ENCODE measurements at regions not wholly inside any gene's neighbourhood (a gene's known extent, or its start where the extent isn't known, plus 50 kb on each side); places are given as distances from the start of the nearest gene placed in this dataset.

DNA sequence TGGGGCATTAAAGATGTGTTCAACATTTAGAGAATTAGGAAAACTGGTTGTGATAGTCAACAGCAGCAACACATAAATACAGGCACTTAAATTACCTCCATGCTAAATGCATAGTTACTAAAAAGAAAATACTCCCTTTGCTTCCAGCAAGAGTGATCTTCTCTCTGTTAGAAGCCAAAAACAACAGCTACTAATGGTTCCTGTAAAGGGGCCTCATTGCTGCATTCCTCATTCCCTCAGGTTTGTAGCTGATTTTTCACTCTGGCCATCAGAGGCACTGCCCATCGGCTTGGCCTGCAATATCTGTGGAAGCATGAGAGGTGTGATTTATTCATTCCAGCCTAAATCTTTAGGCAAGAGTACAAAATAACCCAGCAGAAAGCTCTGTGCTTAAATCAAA is 466.0 kb upstream of the ADAMTS16 start (continued):
- TF ChIP-seq, protein P1, sequence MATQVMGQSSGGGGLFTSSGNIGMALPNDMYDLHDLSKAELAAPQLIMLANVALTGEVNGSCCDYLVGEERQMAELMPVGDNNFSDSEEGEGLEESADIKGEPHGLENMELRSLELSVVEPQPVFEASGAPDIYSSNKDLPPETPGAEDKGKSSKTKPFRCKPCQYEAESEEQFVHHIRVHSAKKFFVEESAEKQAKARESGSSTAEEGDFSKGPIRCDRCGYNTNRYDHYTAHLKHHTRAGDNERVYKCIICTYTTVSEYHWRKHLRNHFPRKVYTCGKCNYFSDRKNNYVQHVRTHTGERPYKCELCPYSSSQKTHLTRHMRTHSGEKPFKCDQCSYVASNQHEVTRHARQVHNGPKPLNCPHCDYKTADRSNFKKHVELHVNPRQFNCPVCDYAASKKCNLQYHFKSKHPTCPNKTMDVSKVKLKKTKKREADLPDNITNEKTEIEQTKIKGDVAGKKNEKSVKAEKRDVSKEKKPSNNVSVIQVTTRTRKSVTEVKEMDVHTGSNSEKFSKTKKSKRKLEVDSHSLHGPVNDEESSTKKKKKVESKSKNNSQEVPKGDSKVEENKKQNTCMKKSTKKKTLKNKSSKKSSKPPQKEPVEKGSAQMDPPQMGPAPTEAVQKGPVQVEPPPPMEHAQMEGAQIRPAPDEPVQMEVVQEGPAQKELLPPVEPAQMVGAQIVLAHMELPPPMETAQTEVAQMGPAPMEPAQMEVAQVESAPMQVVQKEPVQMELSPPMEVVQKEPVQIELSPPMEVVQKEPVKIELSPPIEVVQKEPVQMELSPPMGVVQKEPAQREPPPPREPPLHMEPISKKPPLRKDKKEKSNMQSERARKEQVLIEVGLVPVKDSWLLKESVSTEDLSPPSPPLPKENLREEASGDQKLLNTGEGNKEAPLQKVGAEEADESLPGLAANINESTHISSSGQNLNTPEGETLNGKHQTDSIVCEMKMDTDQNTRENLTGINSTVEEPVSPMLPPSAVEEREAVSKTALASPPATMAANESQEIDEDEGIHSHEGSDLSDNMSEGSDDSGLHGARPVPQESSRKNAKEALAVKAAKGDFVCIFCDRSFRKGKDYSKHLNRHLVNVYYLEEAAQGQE (IDR thresholded peaks at IDR 0.05; ENCODE audit: unreplicated experiment), result no peak
- TF ChIP-seq CREB1 (CRISPR knock-in tag; IDR thresholded peaks at IDR 0.05; ENCODE audit: low read depth) (no peak), EZH2phosphoT487 (IDR thresholded peaks at IDR 0.05; ENCODE audit: unreplicated experiment) (no peak), ZNF114 (CRISPR knock-in tag; IDR thresholded peaks at IDR 0.05) (no peak), ZNF331 (CRISPR knock-in tag; IDR thresholded peaks at IDR 0.05; ENCODE audit: low read depth) (no peak), POLR2AphosphoS5 (IDR thresholded peaks at IDR 0.05; ENCODE audit: low read depth) (no peak), NANOG (IDR thresholded peaks at IDR 0.05; ENCODE audit: borderline replicate concordance) (no peak), JUNB (IDR thresholded peaks at IDR 0.05; ENCODE audit: unreplicated experiment) (no peak)
- TF ChIP-seq, protein P2, sequence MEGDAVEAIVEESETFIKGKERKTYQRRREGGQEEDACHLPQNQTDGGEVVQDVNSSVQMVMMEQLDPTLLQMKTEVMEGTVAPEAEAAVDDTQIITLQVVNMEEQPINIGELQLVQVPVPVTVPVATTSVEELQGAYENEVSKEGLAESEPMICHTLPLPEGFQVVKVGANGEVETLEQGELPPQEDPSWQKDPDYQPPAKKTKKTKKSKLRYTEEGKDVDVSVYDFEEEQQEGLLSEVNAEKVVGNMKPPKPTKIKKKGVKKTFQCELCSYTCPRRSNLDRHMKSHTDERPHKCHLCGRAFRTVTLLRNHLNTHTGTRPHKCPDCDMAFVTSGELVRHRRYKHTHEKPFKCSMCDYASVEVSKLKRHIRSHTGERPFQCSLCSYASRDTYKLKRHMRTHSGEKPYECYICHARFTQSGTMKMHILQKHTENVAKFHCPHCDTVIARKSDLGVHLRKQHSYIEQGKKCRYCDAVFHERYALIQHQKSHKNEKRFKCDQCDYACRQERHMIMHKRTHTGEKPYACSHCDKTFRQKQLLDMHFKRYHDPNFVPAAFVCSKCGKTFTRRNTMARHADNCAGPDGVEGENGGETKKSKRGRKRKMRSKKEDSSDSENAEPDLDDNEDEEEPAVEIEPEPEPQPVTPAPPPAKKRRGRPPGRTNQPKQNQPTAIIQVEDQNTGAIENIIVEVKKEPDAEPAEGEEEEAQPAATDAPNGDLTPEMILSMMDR (conservative IDR thresholded peaks at IDR 0.05; ENCODE audit: low read depth in 2 of 2), result no peak

DNA sequence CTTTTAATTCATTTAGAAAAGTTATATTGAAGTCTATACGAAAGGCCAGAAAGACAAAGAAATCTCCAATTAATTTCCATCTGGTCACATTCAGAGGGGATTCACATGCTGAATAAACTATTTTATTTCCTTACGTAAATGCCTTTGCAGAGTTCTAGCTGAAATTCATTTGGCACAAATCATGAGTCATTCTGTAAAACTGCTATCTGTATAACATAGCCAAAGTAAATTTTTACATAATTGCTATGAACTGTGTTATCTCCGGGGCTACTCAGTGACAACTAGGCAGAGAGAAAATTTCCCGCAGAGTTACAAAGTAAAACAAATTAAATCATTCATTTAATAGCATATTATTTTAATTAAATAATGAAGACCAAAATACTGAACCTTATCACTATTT is 463.2 kb upstream of the ADAMTS16 start:
- no peak overlapping the region for H2AFZ ChIP-seq
- no peak for DNase-seq (ENCODE audit: low spot score)
- H3K27me3 ChIP-seq (ENCODE audit: insufficient read depth), result no peaks in the 10 kb centered on the region
- no peaks in the 10 kb centered on the region for H3K4me1 ChIP-seq (ENCODE audit: insufficient read depth)
- no peaks in the 10 kb centered on the region for H3K79me2 ChIP-seq (replicated peaks; ENCODE audit: insufficient read depth)
- H3K9me2 ChIP-seq (ENCODE audit: insufficient read depth), result peaks cover 9% of the 10 kb centered on the region; the same call in 1 of the 2 replicates
- no peaks in the 10 kb centered on the region for H3F3A ChIP-seq (replicated peaks; ENCODE audit: low read depth)
- Mint-ChIP-seq H3K4me3 (no peak overlapping the region), H3K9me3 (peaks cover 6% of the 10 kb centered on the region; the same call in 2 of the 3 replicates), H3K27ac (no peak overlapping the region), H3K27me3 (ENCODE audit: insufficient read depth, low read depth, poor library complexity) (peaks cover 9% of the 10 kb centered on the region), H3K4me1 (no peaks in the 10 kb centered on the region; the same call in 2 of the 3 replicates), H3K36me3 (ENCODE audit: low read depth) (no peaks in the 10 kb centered on the region; the same call in 2 of the 3 replicates)
- no peak overlapping the region for H3K27ac ChIP-seq (ENCODE audit: low read depth)
- TF ChIP-seq, protein P2 (conservative IDR thresholded peaks at IDR 0.05; ENCODE audit: low read depth in 2 of 2), result no peak
- no peak for TF ChIP-seq NANOG (IDR thresholded peaks at IDR 0.05; ENCODE audit: borderline replicate concordance)
- TF ChIP-seq STAT1 (IDR thresholded peaks at IDR 0.05; ENCODE audit: unreplicated experiment), result no peak
- no peak for TF ChIP-seq EZH2 (IDR thresholded peaks at IDR 0.05; ENCODE audit: low read depth, unreplicated experiment)
- no peaks in the 10 kb centered on the region for H3K36me3 ChIP-seq (ENCODE audit: insufficient read depth)
- ATAC-seq, result no peak
- H3K4me2 ChIP-seq, result no peak overlapping the region
- H3K4me3 ChIP-seq, result no peak overlapping the region
- no peaks in the 10 kb centered on the region for H4K20me1 ChIP-seq (replicated peaks; ENCODE audit: insufficient read depth)

All from GM23338 (cell line).